Peyer's patch (tissue), 4 donors: ENCODE measurements at regions not wholly inside any gene's neighbourhood (a gene's known extent, or its start where the extent isn't known, plus 50 kb on each side); places are given as distances from the start of the nearest gene placed in this dataset.

ENCODE experiments used
- DNase-seq, 3 donors: peaks; one replicate each; pipeline ENCODE4 v3.0.0-alpha.2; 2017 to 2019
- H3K27ac ChIP-seq, 4 donors: fragments of 200-600 bp; sonication (generic); one replicate each; pipeline ENCODE4 v1.5.1; 2016 to 2019
- H3K27me3 ChIP-seq, 2 donors: fragments of 200-600 bp; sonication (generic); one replicate each; pipeline ENCODE4 v1.5.1; 2019
- H3K36me3 ChIP-seq, 3 donors: fragments of 200-600 bp; sonication (generic); one replicate each; pipeline ENCODE4 v1.5.1; 2016 to 2019
- H3K4me1 ChIP-seq, 4 donors: fragments of 200-600 bp; sonication (generic); one replicate each; pipeline ENCODE4 v1.5.1; 2016 to 2019
- H3K4me3 ChIP-seq, 4 donors: fragments of 200-600 bp; sonication (generic); 1 replicate in 3 of 4; 2 replicates in 1 of 4; pipeline ENCODE4 v1.5.1; 2016 to 2019; ENCODE audit warnings: mild to moderate bottlenecking in 1 of 4
- H3K9me3 ChIP-seq, 4 donors: fragments of 200-600 bp; sonication (generic); one replicate each; pipeline ENCODE4 v1.5.1; 2016 to 2019; ENCODE audit warnings: mild to moderate bottlenecking in 1 of 4
- CTCF ChIP-seq, 6 experiments: fragments of 450-650 bp in 4 of 6; fragments of 200-600 bp in 2 of 6; sonication (generic) in 1 of 6; IDR thresholded peaks; one replicate each; pipeline ENCODE4 v1.5.1; 2017 to 2019; ENCODE audit warnings: antibody characterized with exemption in 6 of 6, mild to moderate bottlenecking in 3 of 6, moderate library complexity in 1 of 6
- POLR2A ChIP-seq, 2 donors: fragments of 450-650 bp; IDR thresholded peaks; one replicate each; pipeline ENCODE4 v1.5.1; 2017; ENCODE audit warnings: antibody characterized with exemption in 2 of 2, mild to moderate bottlenecking in 2 of 2, moderate library complexity in 2 of 2

- no peak overlapping the region for H3K4me3 ChIP-seq
- no peaks in the 10 kb centered on the region for H3K9me3 ChIP-seq
- no peaks in the 10 kb centered on the region for H3K4me1 ChIP-seq
- H3K36me3 ChIP-seq: no peaks in the 10 kb centered on the region
- H3K27me3 ChIP-seq: no peaks in the 10 kb centered on the region
- no peak for TF ChIP-seq POLR2A (IDR thresholded peaks at IDR 0.05)
- TF ChIP-seq CTCF (IDR thresholded peaks at IDR 0.05): no peak
- DNase-seq: peak in 2 of 3 donors; percentile 11 to 24
- H3K27ac ChIP-seq: no peak overlapping the region
Observed at GRCh38 chr1:5725855-5726585, 266.2 kb downstream of the NPHP4 start.

DNA sequence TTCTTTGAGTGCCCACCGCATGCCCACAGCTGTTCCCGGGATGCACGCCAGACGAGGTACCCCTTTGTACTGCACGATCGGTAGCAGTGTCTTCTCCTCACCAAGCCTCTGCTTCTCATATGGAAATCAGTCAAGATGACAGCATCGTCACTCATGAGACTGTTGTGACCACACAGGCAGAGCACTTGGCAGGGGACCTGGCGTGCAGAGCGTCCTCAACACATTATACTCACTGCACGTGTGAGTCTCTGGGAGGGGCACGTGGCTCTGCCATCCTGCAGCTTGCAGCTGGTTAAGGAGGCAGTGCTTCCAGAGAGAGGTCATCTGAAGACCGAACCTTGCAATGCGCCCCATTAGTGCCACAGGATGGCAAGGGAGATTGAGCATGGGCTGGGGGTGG is 266.8 kb downstream of the NPHP4 start:
- H3K4me1 ChIP-seq: no peaks in the 10 kb centered on the region
- DNase-seq: peak in 1 of 3 donors; percentile 21
- H3K9me3 ChIP-seq: no peaks in the 10 kb centered on the region
- H3K4me3 ChIP-seq: no peak overlapping the region
- H3K36me3 ChIP-seq: no peaks in the 10 kb centered on the region
- no peaks in the 10 kb centered on the region for H3K27me3 ChIP-seq
- H3K27ac ChIP-seq: no peak overlapping the region
- TF ChIP-seq CTCF (IDR thresholded peaks at IDR 0.05): no peak

DNA sequence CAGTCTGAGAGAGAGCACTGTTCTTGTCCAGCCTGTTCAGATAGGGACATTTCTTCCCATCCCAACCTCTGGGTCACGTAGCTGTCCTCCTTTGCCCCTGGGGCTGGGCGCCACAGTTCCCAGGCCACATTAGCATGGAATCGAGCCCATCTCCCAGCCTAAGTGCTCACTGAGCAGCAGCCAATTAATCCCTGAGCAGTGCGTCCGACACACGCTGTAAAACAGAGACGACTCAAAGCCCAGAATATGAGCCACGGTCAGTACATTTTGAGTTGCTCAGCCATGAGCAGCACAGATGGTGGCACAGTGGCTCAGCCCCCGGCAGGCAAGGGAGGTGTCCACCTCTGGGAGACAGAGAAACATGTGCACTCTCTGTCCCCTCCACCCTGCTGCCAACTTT is 267.4 kb downstream of the NPHP4 start:
- Histone ChIP-seq H3K27me3 (no peaks in the 10 kb centered on the region), H3K4me1 (no peaks in the 10 kb centered on the region), H3K36me3 (no peaks in the 10 kb centered on the region), H3K9me3 (no peaks in the 10 kb centered on the region), H3K27ac (no peak overlapping the region), H3K4me3 (no peak overlapping the region)
- DNase-seq: peak in 2 of 3 donors; percentile 31 to 32
- TF ChIP-seq POLR2A (IDR thresholded peaks at IDR 0.05) (no peak), CTCF (IDR thresholded peaks at IDR 0.05) (no peak)

DNA sequence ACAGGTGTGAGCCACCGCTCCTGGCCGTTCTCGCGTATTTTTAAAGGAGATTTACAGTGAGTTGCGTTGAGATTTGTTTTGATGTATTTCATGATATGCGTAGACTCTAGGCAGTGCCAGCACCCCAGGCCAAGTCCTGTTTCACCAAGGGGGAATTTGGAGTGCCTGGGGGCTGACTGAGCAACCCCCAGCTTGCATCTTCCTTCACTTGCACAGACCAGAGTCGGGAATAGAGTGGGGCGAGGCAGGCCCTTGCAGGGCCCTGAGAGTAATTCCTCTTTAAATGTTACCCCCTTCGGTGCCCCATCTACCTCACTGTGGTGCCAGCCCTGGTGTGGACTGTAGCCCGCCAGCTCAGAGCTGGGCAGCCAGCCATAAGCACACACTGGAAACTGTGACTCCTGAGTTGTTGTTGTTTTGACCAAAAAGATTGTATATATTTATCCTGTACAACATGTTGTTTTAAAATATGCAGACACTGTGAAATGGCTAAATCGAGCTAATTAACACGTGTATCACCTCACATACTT is 269.5 kb downstream of the NPHP4 start:
- no peaks in the 10 kb centered on the region for H3K4me1 ChIP-seq
- H3K27me3 ChIP-seq: no peaks in the 10 kb centered on the region
- TF ChIP-seq CTCF (IDR thresholded peaks at IDR 0.05) (no peak), POLR2A (IDR thresholded peaks at IDR 0.05) (no peak)
- DNase-seq: peak in 1 of 3 donors; percentile 19
- no peak overlapping the region for H3K27ac ChIP-seq
- H3K9me3 ChIP-seq: no peaks in the 10 kb centered on the region
- H3K4me3 ChIP-seq: no peak overlapping the region
- H3K36me3 ChIP-seq: no peaks in the 10 kb centered on the region

- Histone ChIP-seq H3K27me3 (no peaks in the 10 kb centered on the region), H3K4me1 (no peaks in the 10 kb centered on the region), H3K9me3 (no peaks in the 10 kb centered on the region), H3K36me3 (no peaks in the 10 kb centered on the region), H3K4me3 (no peak overlapping the region), H3K27ac (no peak overlapping the region)
- TF ChIP-seq CTCF (IDR thresholded peaks at IDR 0.05) (no peak), POLR2A (IDR thresholded peaks at IDR 0.05) (no peak)
- DNase-seq: no peak
Observed at GRCh38 chr1:5721634-5722215, 270.5 kb downstream of the NPHP4 start.
